ENCODE measurements at regions not wholly inside any gene's neighbourhood (a gene's known extent, or its start where the extent isn't known, plus 50 kb on each side); places are given as distances from the start of the nearest gene placed in this dataset.

DNA sequence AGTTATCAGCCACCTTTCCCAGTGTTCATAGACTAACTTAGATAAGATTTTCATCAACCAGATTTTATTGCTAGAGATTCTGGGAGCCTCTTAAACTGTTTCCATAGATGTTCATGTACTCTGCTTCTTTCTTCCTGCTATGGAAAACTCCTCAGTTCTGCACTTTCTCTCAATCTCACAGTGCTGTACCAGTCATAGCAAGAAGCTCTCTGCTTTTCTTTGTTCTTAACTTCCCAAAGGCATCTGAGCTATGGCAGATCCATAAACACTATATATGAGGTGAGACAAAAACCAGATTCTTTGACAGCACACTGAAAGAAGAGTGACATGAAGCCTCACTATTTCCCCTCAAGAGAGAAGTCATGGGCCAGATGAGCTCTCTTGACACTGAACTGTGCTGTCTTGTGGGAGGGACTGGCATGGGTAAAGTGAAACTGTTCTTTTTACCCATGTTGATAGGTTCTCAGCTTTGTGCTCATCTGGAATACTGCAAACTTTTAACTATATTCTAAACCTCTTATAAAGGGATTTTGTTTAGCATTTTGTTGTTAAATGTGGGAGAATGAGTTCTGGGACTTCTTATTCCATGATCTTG lies 64.2 kb upstream of the LYPLAL1 start:
- DNase-seq, result no peak

DNA sequence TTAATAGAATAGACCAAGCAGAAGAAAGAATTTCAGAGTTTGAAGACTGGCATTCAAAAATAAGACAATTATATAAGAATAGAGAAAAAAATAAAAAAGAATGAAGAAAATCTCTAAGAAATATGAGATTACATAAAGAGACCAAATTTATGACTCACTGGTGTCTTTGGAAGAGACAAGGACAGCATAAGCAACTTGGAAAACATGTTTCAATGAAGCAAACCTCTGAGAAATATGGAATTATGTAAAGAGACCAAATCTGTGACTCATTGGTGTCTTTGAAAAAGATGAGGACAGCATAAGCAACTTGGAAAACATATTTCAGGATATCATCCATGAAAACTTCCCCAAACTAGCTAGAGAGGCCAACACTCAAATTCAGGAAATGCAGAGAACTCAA lies 60.4 kb upstream of the LYPLAL1 start:
- no peak for DNase-seq

DNA sequence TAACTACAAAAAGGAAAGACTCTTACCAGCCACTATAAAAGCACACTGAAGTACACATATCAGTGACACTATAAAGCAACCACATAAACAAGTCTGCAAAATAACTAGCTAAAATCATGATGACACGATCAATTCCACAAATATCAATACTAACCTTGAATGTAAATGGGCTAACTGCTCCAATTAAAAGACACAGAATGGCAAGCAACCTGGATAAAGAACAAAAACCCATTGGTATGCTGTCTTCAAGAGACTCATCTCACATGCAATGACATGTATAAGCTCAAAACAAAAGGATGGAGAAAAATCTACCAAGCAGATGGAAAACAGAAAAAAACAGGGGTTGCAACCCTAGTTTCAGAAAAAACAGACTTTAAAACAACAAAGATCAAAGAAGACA lies 59.7 kb upstream of the LYPLAL1 start:
- no peak for DNase-seq

DNA sequence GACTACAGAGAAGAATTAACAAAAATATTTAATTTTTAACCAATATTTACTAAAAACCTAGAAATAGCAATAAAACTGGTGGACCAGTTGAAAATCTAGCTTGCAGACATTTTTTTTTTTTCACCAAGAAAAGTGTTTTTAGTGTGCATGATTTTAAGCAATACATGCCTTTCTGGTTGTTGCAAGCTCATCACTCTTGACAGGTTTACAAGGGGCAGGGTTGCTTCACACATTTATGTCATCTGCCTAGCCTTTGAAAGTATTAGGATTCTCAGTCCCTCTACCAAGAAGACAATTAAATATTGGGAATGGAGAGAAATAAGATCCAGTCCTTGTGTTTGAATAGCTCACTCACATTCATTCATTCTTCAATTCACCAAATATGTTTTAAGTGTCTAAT lies 53.8 kb upstream of the LYPLAL1 start:
- DNase-seq, result no peak

DNA sequence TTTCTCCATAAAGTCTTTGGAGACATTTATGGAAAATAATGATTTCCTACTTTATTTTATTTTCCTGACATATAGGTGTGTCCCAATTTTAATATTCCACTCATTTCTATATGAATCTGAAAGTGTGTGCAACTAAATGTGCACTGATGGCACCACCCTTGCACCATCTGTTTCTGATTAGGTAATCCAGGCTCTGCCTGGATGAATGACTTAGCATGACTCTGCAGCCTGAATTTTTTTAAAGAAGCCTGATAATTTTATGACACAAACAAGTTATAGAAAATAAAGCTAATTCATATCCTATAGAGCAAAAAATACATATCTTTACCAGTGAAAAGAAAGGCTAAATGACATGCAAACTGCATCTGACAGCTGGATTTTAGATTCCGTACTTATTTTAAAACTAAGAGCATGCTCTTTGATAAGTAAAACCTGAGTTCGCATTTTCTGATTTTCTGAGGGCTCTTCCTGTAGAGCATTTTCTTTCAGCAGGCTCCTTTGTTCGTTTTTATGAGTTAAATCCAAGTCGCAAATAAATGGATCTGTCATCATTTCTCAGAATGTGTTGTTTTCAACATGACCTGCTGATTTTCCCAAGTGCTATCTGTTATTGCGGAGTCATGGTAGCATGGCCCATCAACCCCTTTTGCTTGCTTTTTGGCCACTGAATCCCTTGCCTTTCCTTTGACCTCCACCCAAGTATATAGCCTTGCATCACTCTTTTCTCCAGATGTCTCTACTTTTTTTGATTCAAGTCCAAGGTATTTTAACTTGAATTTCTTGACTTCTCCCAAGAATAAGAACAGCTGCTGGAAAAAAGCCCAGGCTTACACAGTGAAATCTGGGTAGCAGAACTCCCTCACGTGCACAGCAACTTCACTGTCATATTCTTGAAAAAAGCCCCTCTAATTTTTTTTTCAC lies 52.8 kb upstream of the LYPLAL1 start:
- DNase-seq, result no peak

DNA sequence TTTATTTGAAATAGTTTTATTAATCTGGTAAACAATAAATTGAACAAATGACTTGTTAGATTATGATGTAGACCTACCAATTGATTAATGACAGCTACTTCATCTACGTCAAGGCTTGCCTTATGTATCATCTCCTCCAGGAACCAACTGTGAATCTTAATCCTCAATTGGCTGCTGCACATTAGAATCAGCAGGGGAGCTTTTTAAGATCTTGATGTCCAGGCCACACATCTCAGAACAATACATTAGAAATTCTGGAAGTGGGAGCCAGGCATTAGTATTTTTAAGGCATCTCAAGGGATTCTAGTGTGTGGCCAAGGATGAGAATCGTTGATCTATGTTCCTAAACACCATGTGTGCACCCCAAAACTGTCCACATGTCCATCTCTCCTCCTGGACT lies 52.0 kb upstream of the LYPLAL1 start:
- no peak for DNase-seq

DNA sequence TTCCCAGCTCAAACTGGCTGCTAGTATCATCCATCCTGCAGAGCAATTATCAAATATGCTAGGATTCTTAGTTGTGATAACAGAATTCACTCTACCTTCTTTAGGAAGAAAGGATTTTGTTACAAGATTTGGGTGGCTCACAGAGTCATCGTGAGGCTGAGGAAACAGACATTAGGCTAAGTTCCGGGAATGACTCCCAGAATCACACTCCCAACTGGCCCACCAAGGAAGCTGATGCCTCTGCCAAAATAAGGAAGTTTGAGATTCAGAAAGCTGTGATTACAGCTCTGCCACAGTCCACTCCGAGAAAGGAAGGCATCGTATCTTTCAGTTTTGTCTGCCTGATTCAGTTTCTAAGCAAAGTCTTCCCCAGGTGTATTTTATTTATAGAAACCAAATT lies 50.6 kb upstream of the LYPLAL1 start:
- DNase-seq, result no peak
